HepG2 (cell line): ENCODE measurements at regions not wholly inside any gene's neighbourhood (a gene's known extent, or its start where the extent isn't known, plus 50 kb on each side); places are given as distances from the start of the nearest gene placed in this dataset.

Experiments
- ATAC-seq: fragments of 200-7000 bp; cut with Tn5 transposase; 3 replicates; pipeline ENCODE4 v1.9.1; 2020; ENCODE audit warnings: mild to moderate bottlenecking, moderate library complexity
- BruUV-seq: library from RNA; stranded (reverse); fragments of 400-500 nt; replicated peaks from 2 replicates; lab custom pipeline; 2021; lab: Mats Ljungman, UMichigan
- CTCF ChIA-PET: fragments of 300-600 bp; formaldehyde crosslinking; extraction: SDS; loops from one replicate; lab custom pipeline; 2021; ENCODE audit warnings: low total read pairs, inconsistent platforms, low intra/inter-chr PET ratio; lab: Yijun Ruan, JAX
- POLR2A ChIA-PET: fragments of 350-600 bp; sonication (Branson Sonifier 250); formaldehyde crosslinking; loops from one replicate; lab custom pipeline; 2020; ENCODE audit warnings: antibody characterized with exemption, inconsistent platforms; lab: Yijun Ruan, JAX
- DNase-seq: peaks from one replicate; pipeline ENCODE4 v3.0.0-alpha.2; 2015; ENCODE audit warnings: low spot score
- FAIRE-seq: peaks from 3 replicates; lab custom pipeline; 2011; peaks lifted over from hg19 to GRCh38; lab: Jason Lieb, UNC
- H2AFZ ChIP-seq: one replicate; pipeline ENCODE4 v1.6.1; 2011; ENCODE audit warnings: low read length, inconsistent platforms
- H3K27ac ChIP-seq: fragments of 300-600 bp; 3 replicates; pipeline ENCODE4 v1.8.0; 2011; ENCODE audit warnings: mixed run types, mild to moderate bottlenecking, mixed read lengths, low read length, inconsistent platforms; ENCODE audit not compliant: insufficient read depth; ENCODE audit errors: extremely low read length
- H3K27me3 ChIP-seq, 2 experiments: fragments of 200-600 bp in 1 of 2; 2 replicates in 1 of 2; 3 replicates in 1 of 2; pipeline versions ENCODE4 v1.6.0 to v1.8.0; 2011; ENCODE audit warnings: low read length in 2 of 2, mild to moderate bottlenecking in 2 of 2, moderate library complexity in 2 of 2, inconsistent platforms in 1 of 2; ENCODE audit not compliant: insufficient read depth in 2 of 2, control insufficient read depth in 1 of 2
- H3K36me3 ChIP-seq, 2 experiments: fragments of 200-600 bp in 1 of 2; replicated peaks in 1 of 2; 2 replicates in 1 of 2; 3 replicates in 1 of 2; pipeline versions ENCODE4 v1.5.1 to v1.8.0; 2011; ENCODE audit warnings: low read length in 2 of 2, inconsistent platforms in 1 of 2; ENCODE audit not compliant: insufficient read depth in 2 of 2, control insufficient read depth in 1 of 2
- H3K4me1 ChIP-seq: 2 replicates; pipeline ENCODE4 v1.5.1; 2012; ENCODE audit warnings: low read length, inconsistent platforms; ENCODE audit not compliant: insufficient read depth
- H3K4me2 ChIP-seq: 2 replicates; pipeline ENCODE4 v1.6.0; 2011; ENCODE audit warnings: low read depth, low read length, inconsistent platforms
- H3K4me3 ChIP-seq, 3 experiments: fragments of 200-600 bp in 1 of 3; sonication (generic), shearing (Covaris generic) in 1 of 3; replicated peaks in 1 of 3; 2 replicates each; pipeline ENCODE4 v1.5.1; 2011 to 2016; ENCODE audit warnings: low read length in 3 of 3, inconsistent platforms in 2 of 3, low read depth in 2 of 3, mild to moderate bottlenecking in 2 of 3, control low read depth in 1 of 3, mixed read lengths in 1 of 3; ENCODE audit not compliant: insufficient read depth in 1 of 3
- H3K79me2 ChIP-seq: one replicate; pipeline ENCODE4 v1.6.1; 2011; ENCODE audit warnings: low read length, inconsistent platforms; ENCODE audit not compliant: insufficient read depth
- H3K9ac ChIP-seq: 2 replicates; pipeline ENCODE4 v1.6.0; 2011; ENCODE audit warnings: mild to moderate bottlenecking, low read depth, low read length, inconsistent platforms; ENCODE audit not compliant: insufficient read depth
- H3K9me3 ChIP-seq: 2 replicates; pipeline ENCODE4 v1.5.1; 2012; ENCODE audit warnings: mild to moderate bottlenecking, low read length
- H4K20me1 ChIP-seq: 2 replicates; pipeline ENCODE4 v1.6.0; 2011; ENCODE audit warnings: inconsistent platforms, mild to moderate bottlenecking, low read length, moderate library complexity; ENCODE audit not compliant: insufficient read depth
- RNF219 ChIP-seq: sonication (generic); formaldehyde crosslinking; IDR thresholded peaks from 2 replicates; pipeline ENCODE4 v1.5.0; 2020; ENCODE audit warnings: mild to moderate bottlenecking, missing genetic modification reagents
- SMYD3 ChIP-seq: sonication (generic); formaldehyde crosslinking; IDR thresholded peaks from 2 replicates; pipeline ENCODE4 v1.8.1; 2023; ENCODE audit warnings: mild to moderate bottlenecking, missing genetic modification reagents
- ZNF225 ChIP-seq: sonication (generic); formaldehyde crosslinking; IDR thresholded peaks from 2 replicates; pipeline ENCODE4 v1.4.0; 2020; ENCODE audit warnings: mild to moderate bottlenecking, missing genetic modification reagents
- ZNF354B ChIP-seq: sonication (generic); formaldehyde crosslinking; IDR thresholded peaks from 2 replicates; pipeline ENCODE4 v1.8.0; 2022; ENCODE audit warnings: mild to moderate bottlenecking, missing genetic modification reagents
- ZNF414 ChIP-seq: sonication (generic); formaldehyde crosslinking; IDR thresholded peaks from 2 replicates; pipeline ENCODE4 v1.5.0; 2020; ENCODE audit warnings: missing genetic modification reagents
- ZNF484 ChIP-seq: sonication (generic); formaldehyde crosslinking; IDR thresholded peaks from 2 replicates; pipeline ENCODE4 v1.5.1; 2020; ENCODE audit warnings: mild to moderate bottlenecking, low read depth, missing genetic modification reagents, borderline replicate concordance
- ZNF646 ChIP-seq: sonication (generic); formaldehyde crosslinking; IDR thresholded peaks from 2 replicates; pipeline ENCODE4 v1.9.0; 2021; ENCODE audit warnings: mild to moderate bottlenecking, missing genetic modification reagents
- whole genome bisulfite sequencing: methylation state at CpG from one replicate; pipeline ENCODE4 v1.1.6; 2017; ENCODE audit warnings: low lambda C conversion rate; 5-methylcytosine and 5-hydroxymethylcytosine counted together
- in situ Hi-C: cut with HindIII; loops from 2 replicates; pipeline ENCODE4 v1.10.0; 2017; ENCODE audit warnings: low pct_unique_long_range_greater_than_20kb; ENCODE audit not compliant: extremely low pct_ligation_motif_present
- intact Hi-C: fragments of 100-400 bp; cut with micrococcal nuclease; formaldehyde crosslinking; loops from one replicate; pipeline ENCODE4 v1.10.0; 2022; ENCODE audit not compliant: unreplicated experiment
- TF ChIP-seq, protein P1 (sequence below): IDR thresholded peaks from 2 replicates; pipeline ENCODE4 v1.6.1; 2016; ENCODE audit warnings: missing compliant biosample characterization, missing genetic modification reagents, borderline replicate concordance

DNA sequence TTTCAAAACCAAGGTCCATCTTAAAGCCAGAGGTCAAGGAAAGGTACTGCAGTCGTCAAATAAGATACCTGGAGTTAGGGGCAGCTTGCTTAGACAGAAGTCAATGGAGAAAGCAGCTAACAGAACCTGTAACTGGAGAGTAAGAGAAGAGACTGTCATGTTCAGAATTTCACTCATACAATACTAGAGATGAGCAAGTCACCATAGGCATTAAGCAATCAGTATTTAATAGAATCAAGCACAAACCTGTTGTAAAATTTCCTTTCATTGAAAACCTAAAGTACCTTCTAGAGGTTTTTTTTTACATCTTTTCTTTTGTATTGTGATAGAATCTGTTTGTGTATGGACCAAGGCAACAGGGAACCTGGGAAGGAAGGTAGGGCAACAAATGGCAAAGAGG is 183.4 kb upstream of the ERBB4 start (continued):
- TF ChIP-seq RNF219 (CRISPR knock-in tag), result no peak
- TF ChIP-seq SMYD3 (CRISPR knock-in tag), result no peak
- TF ChIP-seq ZNF414 (CRISPR knock-in tag), result no peak
- TF ChIP-seq, protein P1, sequence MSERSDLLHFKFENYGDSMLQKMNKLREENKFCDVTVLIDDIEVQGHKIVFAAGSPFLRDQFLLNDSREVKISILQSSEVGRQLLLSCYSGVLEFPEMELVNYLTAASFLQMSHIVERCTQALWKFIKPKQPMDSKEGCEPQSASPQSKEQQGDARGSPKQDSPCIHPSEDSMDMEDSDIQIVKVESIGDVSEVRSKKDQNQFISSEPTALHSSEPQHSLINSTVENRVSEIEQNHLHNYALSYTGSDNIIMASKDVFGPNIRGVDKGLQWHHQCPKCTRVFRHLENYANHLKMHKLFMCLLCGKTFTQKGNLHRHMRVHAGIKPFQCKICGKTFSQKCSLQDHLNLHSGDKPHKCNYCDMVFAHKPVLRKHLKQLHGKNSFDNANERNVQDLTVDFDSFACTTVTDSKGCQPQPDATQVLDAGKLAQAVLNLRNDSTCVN (CRISPR knock-in tag), result no peak

GRCh38 chr2:212721026-212721451 is 182.4 kb upstream of the ERBB4 start:
- in situ Hi-C loops, result no loop called here
- no peak overlapping the region for H3K9ac ChIP-seq
- BruUV-seq, result no TSS peak

More at GRCh38 chr2:212721026-212721451, 182.4 kb upstream of the ERBB4 start:
- FAIRE-seq, result no peak
- 82% methylated on average over 14 of the region's 38 CpGs for WGBS
- intact Hi-C loops, result no loop called here
- CTCF ChIA-PET, result no interaction called here
- Histone ChIP-seq H4K20me1 (no peaks in the 10 kb centered on the region), H3K9me3 (peaks cover 10% of the 10 kb centered on the region; the same call in 1 of the 2 replicates), H3K4me2 (no peak overlapping the region), H3K36me3 (no peaks in the 10 kb centered on the region), H3K79me2 (no peaks in the 10 kb centered on the region), H3K27ac (no peak overlapping the region), H3K4me3 (no peak overlapping the region), H2AFZ (no peak overlapping the region), H3K4me1 (no peaks in the 10 kb centered on the region), H3K27me3 (no peaks in the 10 kb centered on the region)
- POLR2A ChIA-PET, result no interaction called here
- no peak for DNase-seq
- ATAC-seq, result no peak; the same call in 2 of the 3 replicates
- TF ChIP-seq ZNF225 (CRISPR knock-in tag) (no peak), ZNF484 (CRISPR knock-in tag) (no peak), ZNF354B (no peak), ZNF646 (CRISPR knock-in tag) (no peak)
